GM12864 (cell line): ENCODE measurements at regions not wholly inside any gene's neighbourhood (a gene's known extent, or its start where the extent isn't known, plus 50 kb on each side); places are given as distances from the start of the nearest gene placed in this dataset.

ENCODE experiments used
- DNase-seq: peaks from one replicate; pipeline ENCODE4 v3.0.0-alpha.2; 2011; ENCODE audit warnings: low read depth
- H3K4me3 ChIP-seq: 2 replicates; pipeline ENCODE4 v1.5.1; 2011; ENCODE audit warnings: mild to moderate bottlenecking, low read depth, low read length, control low read depth
- CTCF ChIP-seq: IDR thresholded peaks from 2 replicates; pipeline ENCODE4 v1.5.1; 2011; ENCODE audit warnings: low read depth, mild to moderate bottlenecking, moderate library complexity, low read length, control low read depth, inconsistent platforms; ENCODE audit errors: missing control alignments

- H3K4me3 ChIP-seq: no peak overlapping the region
- peak; percentile 21 for TF ChIP-seq CTCF
- no peak for DNase-seq
Observed at GRCh38 chr7:156074982-156075615, 262.8 kb upstream of the SHH start.

- DNase-seq: no peak
- no peak overlapping the region for H3K4me3 ChIP-seq
- no peak for TF ChIP-seq CTCF
Observed at GRCh38 chr7:156074084-156074483, 261.8 kb upstream of the SHH start.

GRCh38 chr7:156073366-156074052, 261.2 kb upstream of the SHH start:
- TF ChIP-seq CTCF: no peak
- DNase-seq: no peak
- no peak overlapping the region for H3K4me3 ChIP-seq

- DNase-seq: no peak
- no peak overlapping the region for H3K4me3 ChIP-seq
- no peak for TF ChIP-seq CTCF
Observed at GRCh38 chr7:156071612-156072011, 259.3 kb upstream of the SHH start.

- DNase-seq: no peak
- no peak for TF ChIP-seq CTCF
- no peak overlapping the region for H3K4me3 ChIP-seq
Observed at GRCh38 chr7:156069891-156070290, 257.6 kb upstream of the SHH start.

- H3K4me3 ChIP-seq: no peak overlapping the region
Observed at GRCh38 chr7:156067156-156067555, 254.9 kb upstream of the SHH start.

More at GRCh38 chr7:156067156-156067555, 254.9 kb upstream of the SHH start:
- no peak for DNase-seq
- no peak for TF ChIP-seq CTCF
